Myocyte (in vitro differentiated cells): ENCODE measurements at regions not wholly inside any gene's neighbourhood (a gene's known extent, or its start where the extent isn't known, plus 50 kb on each side); places are given as distances from the start of the nearest gene placed in this dataset.
"Not testable (repeated sequence)": the region's sequence is repeated elsewhere in the genome, so short reads cannot be mapped to it uniquely, and the experiment has no call there.

Experiments used
- DNase-seq: peaks from one replicate; pipeline ENCODE4 v3.0.0-alpha.2; 2012; ENCODE audit warnings: low read depth

DNA sequence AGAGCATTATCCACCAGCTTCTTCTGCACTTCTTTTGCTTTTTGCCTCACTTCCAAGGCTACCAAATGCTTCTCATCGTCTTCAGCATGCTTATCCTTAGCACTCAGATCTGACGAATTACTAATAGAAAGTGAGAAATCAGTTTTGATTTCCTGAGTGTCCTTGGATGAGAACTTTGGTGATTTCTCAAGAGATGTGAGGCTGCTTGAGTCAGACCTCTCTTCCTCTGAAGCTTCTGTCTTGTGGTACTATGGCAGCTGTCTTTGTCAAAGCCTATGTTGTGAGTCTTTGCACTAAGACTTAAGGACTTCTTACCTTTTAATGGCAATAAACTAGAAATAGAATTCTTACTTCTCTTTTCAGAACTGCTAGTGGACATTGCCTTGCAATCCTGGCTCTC, 169.9 kb downstream of the CPE start:
- DNase-seq: no peak

DNA sequence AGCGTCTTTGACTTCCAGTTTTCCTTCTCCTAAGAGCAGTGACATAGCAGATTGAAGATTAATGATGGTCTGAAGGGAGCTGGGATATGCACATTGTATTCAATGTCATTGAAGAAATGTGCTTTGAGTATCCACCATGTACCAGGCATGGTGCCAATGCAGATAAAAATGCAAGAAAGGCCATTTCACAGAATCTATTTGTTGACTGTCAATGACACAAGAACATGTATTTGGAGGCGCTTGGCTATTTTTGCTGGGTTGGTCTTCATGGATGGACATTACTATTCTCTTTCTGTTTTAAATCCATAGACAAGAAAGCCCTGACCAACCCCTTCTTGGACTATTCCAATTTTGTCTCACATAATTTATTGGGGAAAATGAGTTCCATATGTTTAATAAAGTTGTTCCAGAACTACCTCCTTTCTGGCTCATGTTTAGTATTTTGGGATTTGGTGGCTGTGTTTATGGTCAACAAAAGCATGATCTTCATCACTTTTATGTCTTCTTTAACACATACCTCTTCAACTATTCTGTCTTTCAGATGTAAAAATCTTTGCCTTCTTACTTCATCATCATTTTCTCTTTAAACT, 174.5 kb downstream of the CPE start:
- no peak for DNase-seq

DNA sequence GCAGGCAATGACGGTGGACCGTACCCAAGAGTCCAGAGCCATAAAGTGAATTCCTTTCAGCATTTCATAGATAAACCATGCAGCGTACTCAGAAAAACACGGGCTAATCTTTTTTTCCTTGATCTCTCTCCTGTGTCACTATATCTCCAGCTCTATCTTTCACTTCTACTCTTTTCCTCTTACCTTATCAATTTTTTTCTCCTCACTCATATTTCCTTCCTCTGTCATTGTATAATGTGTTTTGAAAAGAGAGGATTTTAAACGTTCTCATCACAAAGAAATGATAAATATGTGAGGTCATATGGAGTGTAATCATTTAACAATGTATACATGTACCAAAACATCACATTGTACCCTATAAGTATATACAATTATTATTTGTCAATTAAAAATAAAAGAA, 176.5 kb downstream of the CPE start:
- no peak for DNase-seq

DNA sequence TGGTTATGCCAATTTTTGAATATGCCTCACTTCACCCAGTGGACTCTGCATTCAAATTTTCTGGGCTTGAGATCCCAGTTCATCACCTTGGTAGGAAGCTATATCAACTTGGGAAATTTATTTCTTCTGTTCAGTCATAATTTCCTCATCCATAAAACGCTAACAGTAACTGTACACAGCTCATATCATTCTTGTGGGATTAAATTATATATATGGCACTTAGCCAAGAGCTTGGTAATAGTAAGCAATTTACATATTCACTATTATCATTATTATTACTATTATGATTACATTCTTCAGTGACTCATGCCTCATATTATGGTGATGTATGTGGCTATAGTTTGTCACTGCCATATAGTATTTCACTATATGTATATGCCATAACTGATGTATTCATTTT, 177.6 kb downstream of the CPE start:
- no peak for DNase-seq

DNA sequence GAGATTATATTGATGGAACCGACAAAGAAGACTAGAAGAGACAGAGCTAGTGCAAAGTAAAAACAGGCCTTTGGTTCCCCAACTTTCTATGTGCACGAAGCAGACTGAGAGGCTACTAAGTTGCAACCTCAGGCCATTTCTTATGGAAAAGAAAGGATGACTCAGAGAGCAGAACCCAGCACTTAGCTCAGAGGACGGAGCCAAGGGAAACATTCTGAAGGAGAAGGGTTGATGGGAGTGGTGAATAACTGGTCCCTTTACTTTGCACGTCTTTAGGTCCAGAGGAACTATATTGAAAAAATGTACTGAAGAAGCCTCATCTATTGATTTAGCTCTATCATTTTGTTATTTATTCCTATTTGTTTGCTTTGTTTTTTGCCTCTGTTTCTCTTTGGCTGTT, 182.1 kb downstream of the CPE start:
- DNase-seq: no peak

DNA sequence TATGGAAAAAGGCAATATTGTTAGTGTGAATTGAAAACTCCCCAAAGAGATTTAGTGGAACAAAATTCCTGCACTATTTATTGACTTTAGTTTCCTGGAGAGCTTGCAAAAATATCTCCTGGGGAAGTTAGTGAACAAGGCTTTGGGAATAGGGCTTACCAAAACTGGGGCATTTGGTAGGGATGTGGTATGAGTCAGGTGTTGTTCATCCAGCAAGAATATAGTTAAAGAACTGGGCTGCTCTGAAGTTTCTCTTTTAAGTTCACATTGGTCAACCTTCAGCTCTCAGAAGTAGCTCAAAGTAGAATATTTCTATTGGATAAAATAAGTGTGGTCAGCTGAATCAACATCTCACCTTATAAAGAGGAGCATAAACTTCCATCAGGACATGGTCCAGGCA, 185.0 kb downstream of the CPE start:
- no peak for DNase-seq

DNA sequence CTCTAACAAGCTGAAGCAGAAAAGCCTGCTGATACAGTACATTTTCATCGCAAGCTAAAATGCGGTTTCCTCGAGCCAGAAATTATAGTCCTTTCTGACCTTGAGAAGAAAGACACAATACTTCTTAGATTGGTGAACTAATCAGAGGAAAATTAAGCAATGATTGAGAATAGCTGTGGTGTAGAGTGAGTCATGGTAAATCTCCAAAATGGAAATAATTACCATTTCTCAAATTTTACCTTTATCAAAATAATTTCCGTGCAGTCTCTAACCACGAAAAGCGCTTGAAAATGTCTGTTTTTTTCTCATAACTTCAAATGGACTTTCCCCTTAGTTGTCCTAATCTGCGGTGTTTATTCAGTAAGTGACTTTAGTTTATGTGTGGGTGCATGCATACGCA, 190.2 kb downstream of the CPE start:
- no peak for DNase-seq

DNA sequence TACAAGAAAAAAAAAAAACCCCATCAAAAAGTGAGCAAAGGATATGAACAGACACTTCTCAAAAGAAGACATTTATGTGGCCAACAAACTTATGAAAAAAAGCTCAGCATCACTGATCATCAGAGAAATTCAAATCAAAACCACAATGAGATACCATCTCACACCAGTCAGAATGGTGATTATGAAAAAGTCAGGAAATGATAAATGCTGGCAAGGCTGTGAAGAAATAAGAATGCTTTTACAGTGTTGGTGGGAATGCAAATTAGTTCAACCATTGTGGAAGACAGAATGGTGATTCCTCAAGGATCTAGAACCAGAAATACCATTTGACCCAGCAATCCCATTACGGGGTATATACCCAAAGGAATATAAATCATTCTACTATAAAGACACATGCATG, 192.7 kb downstream of the CPE start:
- DNase-seq: not testable (repeated sequence)

DNA sequence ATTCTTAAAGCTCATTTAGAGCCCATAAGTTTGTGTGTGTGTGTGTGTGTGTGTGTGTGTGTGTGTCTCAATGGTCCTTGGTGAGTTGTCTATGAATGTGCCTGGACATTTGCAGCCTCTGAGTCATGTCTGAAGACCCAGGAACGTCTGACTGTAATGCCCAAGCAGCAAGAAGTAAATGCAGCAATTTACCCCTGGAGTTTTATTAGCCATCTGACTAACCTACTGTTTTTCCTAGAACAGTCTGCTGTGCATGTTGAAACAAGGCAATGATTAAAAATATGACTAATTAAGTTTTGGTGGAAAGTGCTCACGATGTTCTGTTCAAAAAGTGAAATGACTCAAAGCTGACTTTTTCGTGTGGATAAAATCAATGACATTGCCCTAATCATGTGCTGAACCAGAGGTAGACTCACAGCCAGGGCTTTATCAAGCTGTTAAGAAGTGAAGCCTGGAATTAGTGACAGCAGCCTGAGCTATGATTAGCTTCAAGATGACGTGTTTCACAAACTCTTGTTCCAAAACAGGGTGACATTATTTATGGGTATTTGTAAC, 201.6 kb downstream of the CPE start:
- peak; percentile 40 for DNase-seq

DNA sequence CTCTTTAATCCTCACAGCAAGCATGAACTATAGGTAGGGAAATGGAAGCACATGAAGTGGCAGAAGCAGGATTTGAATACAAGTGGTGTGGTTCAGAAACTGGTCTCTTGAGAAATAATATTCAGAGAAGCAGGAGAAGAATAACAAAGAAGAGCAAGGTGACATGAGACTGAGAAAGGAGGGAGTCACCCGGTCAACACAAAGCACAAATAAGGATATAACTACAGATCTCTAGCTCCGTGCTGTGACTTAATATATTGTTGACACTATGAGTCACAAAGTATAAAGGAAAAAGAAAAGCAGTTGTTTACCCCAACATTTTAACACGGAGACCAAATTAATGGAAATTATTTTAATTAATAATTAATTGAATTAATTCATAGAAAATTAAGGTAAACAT, 204.5 kb downstream of the CPE start:
- DNase-seq: no peak

DNA sequence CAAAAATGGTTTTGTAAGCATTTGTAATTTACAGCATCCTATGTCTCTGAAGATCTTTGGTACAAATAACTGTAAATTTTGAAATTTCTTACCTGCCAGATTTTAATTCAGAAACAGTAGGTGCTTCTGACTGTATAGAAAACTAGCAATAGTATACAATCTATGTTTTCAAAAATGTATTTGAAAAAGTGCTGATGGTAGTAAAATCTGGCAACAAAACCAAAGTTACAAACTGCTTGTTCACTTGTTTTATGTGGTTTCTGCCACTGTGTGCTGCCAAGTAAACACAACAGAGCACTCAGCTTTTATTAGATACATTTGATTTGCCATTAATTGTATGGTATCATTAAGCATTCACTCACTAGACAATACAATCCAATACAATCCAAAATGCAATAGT, 206.1 kb downstream of the CPE start:
- DNase-seq: no peak

DNA sequence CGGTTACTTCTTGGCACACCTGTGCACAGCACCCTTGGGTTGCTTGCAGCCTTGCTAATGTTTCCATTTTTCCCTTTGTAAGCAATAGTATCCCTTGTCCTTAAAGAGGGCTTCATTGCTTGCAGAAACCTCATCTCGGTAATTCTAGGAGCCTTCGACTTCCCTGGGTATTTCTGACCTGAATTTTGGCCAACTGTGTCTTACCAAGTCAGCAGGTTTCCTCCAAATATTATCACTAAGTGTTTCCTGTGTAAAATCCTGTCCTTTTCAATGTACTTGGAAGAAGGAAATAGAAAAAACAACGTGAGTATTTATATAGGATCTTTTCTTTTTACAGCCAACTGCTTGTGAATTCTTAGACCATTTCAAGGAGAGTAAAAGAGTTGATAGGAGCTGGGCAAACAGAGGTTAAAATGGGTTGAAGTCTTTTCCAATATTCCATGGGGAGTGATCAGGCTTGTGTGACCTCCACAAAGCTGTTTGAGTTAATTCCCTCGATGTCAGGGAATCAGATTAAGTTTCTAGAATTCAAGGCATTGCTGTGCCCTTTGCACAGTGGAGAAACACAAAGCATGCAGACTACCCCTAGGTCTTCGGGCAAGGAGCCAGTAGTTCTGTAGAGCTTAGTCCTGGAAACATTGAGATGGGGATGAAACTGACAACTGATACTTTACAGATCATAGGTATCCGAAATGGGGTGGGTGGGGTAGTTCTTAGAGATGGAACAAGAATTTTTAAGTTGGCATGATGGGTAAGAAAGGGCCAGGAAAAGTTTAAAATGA, 209.9 kb downstream of the CPE start:
- DNase-seq: no peak

DNA sequence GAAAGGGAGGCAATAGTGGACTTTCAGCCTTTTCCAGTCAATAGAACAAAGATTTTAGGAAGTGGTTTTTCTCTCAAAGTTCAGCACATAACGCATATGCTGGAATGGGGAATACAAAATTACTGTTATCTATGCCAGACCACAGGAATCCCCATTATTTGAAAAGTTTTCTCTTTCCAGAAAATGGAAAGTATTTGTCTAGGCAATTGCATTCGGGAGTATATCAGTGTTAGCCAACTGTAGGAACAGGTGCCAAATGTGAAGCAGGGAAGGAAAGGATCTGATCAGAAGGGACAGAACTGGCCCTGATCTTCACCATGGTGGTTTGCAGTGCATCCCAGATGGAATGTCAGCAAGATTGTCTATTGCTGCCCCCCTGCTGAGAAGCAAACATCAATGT, 213.6 kb downstream of the CPE start:
- DNase-seq: peak; percentile 20

DNA sequence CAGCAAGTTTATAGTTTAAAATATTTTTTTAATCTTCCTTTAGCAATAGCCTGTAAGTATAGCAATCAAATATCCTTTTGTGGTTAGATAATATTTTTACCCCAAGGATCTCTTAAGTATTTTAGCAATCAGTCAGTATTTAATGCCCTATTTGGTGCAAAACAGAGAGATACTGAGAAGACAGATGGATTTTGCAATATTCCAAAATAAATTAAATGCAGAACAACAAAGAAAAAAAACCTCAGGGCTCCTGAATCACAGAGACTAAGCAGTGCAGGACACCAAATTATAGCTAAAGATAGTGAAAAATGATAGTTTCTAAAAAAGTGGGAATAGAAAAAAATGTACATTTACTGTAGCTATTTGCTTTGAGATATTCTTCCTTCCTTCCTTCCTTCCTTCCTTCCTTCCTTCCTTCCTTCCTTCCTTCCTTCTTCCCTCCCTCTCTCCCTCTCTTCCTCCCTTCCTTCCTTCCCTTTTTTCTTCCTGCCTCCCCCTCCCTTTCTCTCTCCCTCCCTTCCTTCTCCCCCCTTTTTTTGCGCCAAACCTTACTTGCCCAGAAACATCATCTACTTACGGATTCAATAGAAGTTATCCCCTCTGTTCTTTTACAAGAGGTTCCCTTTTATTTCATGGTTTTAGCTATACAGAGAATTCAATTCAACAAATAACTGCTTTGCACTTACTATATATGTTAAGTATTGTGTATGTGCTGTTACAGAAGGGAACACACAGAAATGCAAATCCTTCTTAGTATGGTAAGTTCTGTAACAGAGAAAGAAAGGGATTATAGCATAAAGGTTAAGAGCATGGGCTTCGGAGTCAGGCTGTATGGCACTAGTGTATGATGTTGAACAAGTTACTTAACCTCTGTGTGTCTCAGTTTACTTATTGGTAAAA, 219.0 kb downstream of the CPE start:
- no peak for DNase-seq

DNA sequence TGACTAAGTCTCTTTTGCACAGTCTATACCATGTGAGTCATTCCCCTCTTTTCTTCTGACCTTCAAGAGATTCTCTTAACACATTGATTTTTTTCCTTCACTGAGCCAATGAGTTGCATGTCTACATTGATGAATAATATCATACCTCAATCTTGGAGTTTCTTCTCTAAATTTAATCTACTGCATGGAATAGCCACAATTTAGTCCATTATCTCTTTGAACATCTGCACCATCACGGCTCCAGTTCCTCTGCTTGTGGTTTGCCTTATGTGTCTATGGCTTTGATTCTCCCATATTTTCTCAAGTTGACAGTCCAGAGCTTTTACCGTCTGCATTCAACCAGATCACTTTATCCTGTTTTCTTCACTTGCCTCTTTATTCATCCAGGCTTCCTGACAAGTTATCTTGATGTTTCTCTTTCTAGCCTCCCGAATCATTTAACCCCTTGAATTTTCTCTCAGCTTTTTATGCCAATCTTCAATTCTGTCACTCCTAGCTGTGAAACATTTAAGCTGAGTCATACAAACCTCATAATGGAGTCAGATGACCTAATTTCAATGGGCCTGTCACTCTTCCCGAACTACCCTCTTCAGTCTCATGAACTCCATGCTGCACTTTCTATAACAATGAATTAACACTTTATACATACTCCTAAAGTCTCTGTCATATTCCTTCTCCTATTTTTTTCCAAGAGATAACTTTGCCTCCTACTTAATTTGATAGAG, 222.3 kb downstream of the CPE start:
- no peak for DNase-seq

DNA sequence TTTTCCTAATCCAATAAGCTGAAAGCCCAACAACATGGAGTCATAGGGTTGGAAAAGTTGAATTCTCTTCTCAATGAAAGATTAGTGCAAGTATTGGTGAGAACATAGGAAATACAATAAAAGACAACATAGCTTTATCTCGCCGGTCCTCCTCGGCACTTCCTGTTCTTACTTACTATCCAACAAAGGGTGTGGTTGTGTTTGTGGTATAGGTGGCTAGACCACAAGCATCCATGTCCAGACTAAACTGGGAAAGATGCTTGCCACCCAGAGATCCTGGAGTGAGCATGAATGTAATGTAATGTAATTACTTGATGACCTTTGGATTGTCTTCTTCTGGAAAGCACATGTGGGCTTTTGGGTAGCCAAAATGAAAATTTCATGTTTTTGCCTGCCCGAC, 223.8 kb downstream of the CPE start:
- DNase-seq: peak; percentile 29

DNA sequence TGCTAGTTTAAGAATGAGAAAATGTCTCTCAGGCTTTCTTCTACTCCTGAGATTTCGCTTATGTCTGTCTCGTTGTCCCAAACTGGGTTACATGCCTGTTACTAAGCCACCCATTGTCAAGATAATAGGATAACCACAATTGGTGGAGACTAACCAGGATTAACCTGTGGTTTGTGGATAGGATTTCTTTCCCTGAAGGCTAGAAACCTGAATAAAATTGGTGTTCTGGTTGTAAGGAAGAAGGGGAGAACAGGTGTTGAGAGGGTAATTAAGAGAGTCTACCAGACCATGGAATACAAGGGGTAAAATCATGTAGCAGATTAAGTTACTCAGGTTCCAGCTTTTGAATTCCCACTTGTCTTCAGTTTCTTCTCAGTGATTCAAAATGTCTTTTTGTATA, 225.4 kb downstream of the CPE start:
- peak; percentile 43 for DNase-seq

DNA sequence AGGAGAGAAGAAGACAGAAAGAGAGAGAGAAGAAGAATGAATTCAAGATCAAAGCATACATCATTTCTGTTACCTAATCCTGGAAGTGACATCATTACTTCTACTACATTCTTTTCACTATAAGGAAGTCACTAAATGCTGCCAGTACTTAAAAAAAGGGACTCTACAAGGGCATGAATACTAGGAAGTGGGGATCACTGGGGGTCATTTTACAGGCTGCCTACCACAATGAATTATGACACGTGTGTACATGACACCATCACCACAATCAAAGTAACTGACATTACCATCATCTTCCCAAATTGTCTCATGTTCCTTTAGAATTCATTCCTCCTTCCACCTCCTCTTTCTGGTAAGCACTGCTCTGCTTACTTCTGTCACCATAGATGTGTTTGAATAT, 227.0 kb downstream of the CPE start:
- DNase-seq: no peak

DNA sequence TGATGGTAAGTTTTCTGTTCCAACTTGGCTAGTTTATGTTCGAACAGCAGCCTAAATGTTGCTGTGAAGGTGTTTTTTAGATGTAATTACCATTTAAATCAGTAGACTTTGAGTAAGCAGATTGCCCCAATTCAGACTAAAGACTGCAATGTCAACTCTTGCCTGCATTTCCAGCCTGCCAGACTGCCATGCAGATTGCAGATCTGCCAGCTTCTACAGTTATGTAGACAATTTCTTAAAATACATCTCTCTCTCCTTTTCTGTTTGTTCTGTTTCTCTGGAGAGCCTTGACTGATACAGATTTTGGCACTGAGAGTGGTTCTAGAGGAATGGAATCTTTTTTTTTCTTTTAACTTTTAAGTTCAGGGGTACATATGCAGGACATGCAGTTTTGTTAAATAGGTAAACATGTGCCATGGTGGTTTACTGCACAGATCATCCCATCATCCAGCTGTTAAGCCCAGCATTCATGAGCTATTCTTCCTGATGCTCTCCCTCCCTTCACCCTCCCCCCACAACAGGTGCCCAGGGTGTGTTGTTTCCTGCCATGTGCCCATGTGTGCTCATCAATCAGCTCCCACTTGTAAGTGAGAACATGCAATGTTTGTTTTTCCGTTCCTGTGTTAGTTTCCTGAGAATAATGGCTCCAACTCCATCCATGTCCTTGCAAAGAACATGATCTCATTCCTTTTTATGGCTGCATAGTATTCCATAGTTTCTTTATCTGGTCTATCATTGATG, 227.8 kb downstream of the CPE start:
- peak; percentile 36 for DNase-seq

DNA sequence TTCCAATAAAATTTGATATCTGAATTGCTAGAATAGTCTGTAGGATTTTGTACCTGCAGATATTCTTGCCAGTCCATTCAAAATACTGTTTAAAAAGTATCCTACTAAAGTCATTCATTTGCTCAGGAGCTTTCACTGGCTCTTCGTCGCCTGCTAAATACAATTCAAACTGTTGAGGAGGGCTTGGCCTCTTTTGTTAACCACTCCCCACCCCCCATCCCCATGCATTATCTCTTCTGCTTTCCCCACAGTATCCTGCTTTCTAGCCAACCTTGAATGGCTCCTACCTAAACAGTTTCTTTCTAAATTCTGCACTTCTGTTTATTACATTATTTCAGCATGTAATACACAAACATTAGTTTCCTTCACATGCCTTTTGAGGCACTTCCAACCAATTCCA, 230.8 kb downstream of the CPE start:
- DNase-seq: no peak
